H7 (cell line): ENCODE measurements at regions not wholly inside any gene's neighbourhood (a gene's known extent, or its start where the extent isn't known, plus 50 kb on each side); places are given as distances from the start of the nearest gene placed in this dataset.
A peak's percentile ranks its signal among the peaks of the same experiment; 100 is the strongest.

Experiments used
- DNase-seq: peaks from one replicate; pipeline ENCODE4 v3.0.0; 2012
- H3K27me3 ChIP-seq: 2 replicates; pipeline ENCODE4 v1.6.0; 2011; ENCODE audit warnings: mild to moderate bottlenecking, low read length; ENCODE audit not compliant: control insufficient read depth, insufficient read depth
- H3K36me3 ChIP-seq: replicated peaks from 2 replicates; pipeline ENCODE4 v1.5.1; 2011; ENCODE audit warnings: low read length; ENCODE audit not compliant: control insufficient read depth, insufficient read depth
- H3K4me3 ChIP-seq: 2 replicates; pipeline ENCODE4 v1.5.1; 2011; ENCODE audit warnings: low read depth, mild to moderate bottlenecking, control low read depth, low read length, moderate library complexity; ENCODE audit not compliant: insufficient read depth

GRCh38 chr16:61332461-61332860 lies 703.8 kb downstream of the CDH8 start:
- DNase-seq = no peak
- H3K27me3 ChIP-seq = no peaks in the 10 kb centered on the region
- no peak overlapping the region for H3K4me3 ChIP-seq
- H3K36me3 ChIP-seq = no peaks in the 10 kb centered on the region

DNA sequence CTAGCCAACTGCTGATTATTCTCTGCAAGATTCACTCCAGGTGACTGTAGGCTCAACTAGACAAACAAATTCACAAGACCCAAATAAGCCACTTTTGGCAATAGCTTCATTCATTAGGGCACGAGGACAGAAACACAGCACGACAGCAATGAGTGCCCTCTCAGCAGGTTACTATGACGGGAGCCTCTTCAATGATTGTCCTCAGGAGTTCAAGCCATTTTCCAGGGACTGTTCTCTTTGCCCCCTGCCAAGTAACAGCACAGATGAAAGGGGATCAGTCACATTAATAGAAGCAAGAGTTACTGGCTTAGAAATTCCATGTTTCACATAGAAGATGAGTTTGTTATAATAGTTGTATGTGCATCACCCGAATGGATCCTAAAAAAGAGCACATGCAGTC lies 712.2 kb downstream of the CDH8 start:
- DNase-seq = no peak
- Histone ChIP-seq H3K27me3 (no peaks in the 10 kb centered on the region), H3K4me3 (no peak overlapping the region), H3K36me3 (no peaks in the 10 kb centered on the region)

DNA sequence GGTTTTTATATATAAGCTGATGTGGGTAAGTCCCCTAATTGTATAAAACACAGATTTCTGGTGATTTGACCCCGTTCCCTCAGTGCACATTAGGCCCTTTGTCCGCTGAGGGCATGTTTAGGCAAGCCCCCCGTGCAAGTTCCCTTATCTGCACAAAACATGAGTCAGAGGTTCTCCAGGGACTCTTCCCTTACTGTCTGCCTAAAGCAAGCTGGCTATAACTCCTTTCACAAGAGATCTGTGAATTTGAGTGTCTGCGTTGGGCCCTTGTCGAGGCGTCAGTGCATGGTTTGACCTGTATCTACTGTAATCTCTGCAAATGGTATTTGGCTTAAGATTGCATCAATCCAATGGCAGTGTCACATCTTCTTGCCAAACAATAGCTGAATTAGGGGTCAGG lies 712.8 kb downstream of the CDH8 start:
- DNase-seq = no peak
- no peaks in the 10 kb centered on the region for H3K36me3 ChIP-seq

GRCh38 chr16:61320791-61321190 lies 715.4 kb downstream of the CDH8 start:
- DNase-seq = no peak
- Histone ChIP-seq H3K27me3 (no peaks in the 10 kb centered on the region), H3K36me3 (no peaks in the 10 kb centered on the region), H3K4me3 (no peak overlapping the region)

More for the DNA sequence above, 712.8 kb downstream of the CDH8 start:
- Histone ChIP-seq H3K27me3 (no peaks in the 10 kb centered on the region), H3K4me3 (no peak overlapping the region)

GRCh38 chr16:61313931-61314330 lies 722.3 kb downstream of the CDH8 start:
- DNase-seq = no peak

DNA sequence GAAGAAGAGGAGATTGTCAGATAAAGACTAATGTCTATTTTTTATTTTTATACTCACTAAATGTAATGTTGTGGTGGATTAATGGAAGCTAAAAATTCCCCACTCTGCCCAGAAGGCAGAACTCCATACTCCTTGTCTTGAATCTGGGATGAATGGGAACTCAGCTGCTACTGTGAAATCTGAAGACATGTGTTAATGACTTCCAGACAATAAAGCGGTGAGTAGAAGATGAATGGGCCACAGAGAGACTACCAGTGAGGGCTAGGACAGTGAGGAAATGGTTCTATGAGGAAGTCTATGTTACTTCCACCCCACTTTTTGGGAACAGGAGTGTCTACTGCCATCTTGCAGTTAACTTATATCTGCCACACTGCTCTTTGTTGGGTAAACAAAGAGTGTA lies 726.9 kb downstream of the CDH8 start:
- no peak overlapping the region for H3K4me3 ChIP-seq
- DNase-seq = no peak
- no peaks in the 10 kb centered on the region for H3K36me3 ChIP-seq
- H3K27me3 ChIP-seq = no peaks in the 10 kb centered on the region

More at GRCh38 chr16:61313931-61314330, 722.3 kb downstream of the CDH8 start:
- Histone ChIP-seq H3K4me3 (no peak overlapping the region), H3K36me3 (no peaks in the 10 kb centered on the region), H3K27me3 (no peaks in the 10 kb centered on the region)

- Histone ChIP-seq H3K27me3 (no peaks in the 10 kb centered on the region), H3K4me3 (no peak overlapping the region), H3K36me3 (no peaks in the 10 kb centered on the region)
- DNase-seq = no peak
Observed at GRCh38 chr16:61306204-61306603, 730.0 kb downstream of the CDH8 start.

DNA sequence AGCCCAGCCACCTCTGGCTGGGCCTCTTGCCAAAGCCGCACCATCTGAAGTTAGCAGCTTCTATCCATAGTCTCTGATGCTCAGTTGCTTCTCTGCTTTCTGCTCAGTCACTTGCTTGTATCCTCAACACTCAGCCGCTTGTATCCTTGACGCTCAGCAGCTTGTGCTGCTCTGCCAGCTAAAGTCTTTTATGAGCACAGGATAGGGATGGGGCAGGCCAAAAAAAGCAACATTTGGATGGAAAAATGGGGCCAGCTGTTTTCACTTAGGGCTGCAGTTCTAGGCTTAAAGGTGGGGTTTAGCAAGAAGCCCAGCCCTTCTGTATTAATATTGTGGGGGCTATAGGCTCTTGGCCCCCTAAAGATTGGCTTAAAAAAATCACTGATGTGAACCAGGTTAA lies 739.4 kb downstream of the CDH8 start:
- no peaks in the 10 kb centered on the region for H3K36me3 ChIP-seq
- no peak overlapping the region for H3K4me3 ChIP-seq
- no peak for DNase-seq
- H3K27me3 ChIP-seq = no peaks in the 10 kb centered on the region

GRCh38 chr16:61296305-61296704 lies 739.9 kb downstream of the CDH8 start:
- H3K27me3 ChIP-seq = no peaks in the 10 kb centered on the region
- no peak for DNase-seq
- H3K36me3 ChIP-seq = no peaks in the 10 kb centered on the region
- H3K4me3 ChIP-seq = no peak overlapping the region

GRCh38 chr16:61295311-61295710 lies 740.9 kb downstream of the CDH8 start:
- Histone ChIP-seq H3K27me3 (no peaks in the 10 kb centered on the region), H3K4me3 (no peak overlapping the region), H3K36me3 (no peaks in the 10 kb centered on the region)
- DNase-seq = no peak

GRCh38 chr16:61289141-61289540 lies 747.1 kb downstream of the CDH8 start:
- Histone ChIP-seq H3K27me3 (no peaks in the 10 kb centered on the region), H3K36me3 (no peaks in the 10 kb centered on the region), H3K4me3 (no peak overlapping the region)
- DNase-seq = no peak

DNA sequence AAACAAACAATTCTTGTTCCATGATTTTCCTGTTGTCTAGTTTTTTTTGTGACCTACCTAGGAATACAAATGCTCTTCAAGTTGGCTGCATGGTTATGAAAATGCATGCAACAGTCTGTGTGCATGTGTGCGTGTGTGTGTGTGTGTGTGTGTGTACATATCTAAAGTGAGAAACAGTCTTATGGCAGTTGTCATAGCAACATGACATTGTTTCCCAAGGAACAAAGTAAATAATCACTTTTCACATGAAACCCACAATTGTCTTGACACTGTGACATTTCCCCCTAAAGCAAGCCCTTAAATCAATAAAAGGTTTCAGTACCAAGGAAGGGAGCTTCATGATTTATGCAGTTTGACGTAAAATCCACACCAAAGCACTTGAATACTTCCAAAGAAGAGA lies 758.4 kb downstream of the CDH8 start:
- no peaks in the 10 kb centered on the region for H3K36me3 ChIP-seq
- DNase-seq = no peak
- H3K4me3 ChIP-seq = no peak overlapping the region
- no peaks in the 10 kb centered on the region for H3K27me3 ChIP-seq

DNA sequence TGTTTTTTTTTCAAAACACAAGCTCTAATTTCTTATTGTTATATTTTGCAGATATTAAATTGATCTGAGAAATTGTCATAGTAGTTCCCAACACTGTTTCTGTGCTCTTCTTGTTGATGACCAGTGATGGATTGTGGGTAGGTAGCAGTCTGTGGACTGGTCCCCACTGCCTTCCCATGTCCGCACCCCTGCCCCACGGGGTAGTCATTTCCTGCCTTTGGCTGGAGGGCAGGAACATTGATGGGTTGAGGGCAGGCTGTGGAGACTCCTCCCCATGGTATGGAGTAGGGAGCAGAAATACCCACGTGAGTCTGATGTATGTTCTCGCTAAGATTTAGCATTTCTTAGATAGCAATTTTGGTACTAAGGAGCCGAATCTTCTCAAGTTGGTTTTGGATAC lies 762.0 kb downstream of the CDH8 start:
- Histone ChIP-seq H3K36me3 (no peaks in the 10 kb centered on the region), H3K4me3 (no peak overlapping the region), H3K27me3 (no peaks in the 10 kb centered on the region)
- no peak for DNase-seq

DNA sequence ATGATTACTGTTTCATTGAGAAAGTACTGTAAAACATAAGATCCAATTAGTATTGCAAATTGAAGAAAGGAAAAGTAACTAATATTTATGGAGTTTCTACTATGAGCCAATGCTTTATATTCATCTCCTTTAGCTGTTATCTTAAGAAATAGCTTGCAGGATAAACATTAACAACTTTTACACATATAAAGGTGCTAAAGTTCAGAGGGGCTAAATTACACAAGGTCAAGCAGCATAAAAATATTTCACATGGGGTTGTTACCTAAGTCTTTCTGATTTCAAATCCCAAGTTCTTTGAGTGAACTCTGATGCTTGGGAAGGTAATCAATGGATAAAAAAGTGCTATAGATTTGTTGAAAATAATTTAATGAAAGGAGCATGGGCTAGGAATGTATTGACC lies 765.5 kb downstream of the CDH8 start:
- no peak for DNase-seq
- Histone ChIP-seq H3K27me3 (no peaks in the 10 kb centered on the region), H3K36me3 (no peaks in the 10 kb centered on the region), H3K4me3 (no peak overlapping the region)

- Histone ChIP-seq H3K36me3 (no peaks in the 10 kb centered on the region), H3K4me3 (no peak overlapping the region), H3K27me3 (no peaks in the 10 kb centered on the region)
- peak; percentile 9 for DNase-seq
Observed at GRCh38 chr16:61263400-61263799, 772.8 kb downstream of the CDH8 start.

- no peak overlapping the region for H3K4me3 ChIP-seq
- DNase-seq = no peak
- no peaks in the 10 kb centered on the region for H3K36me3 ChIP-seq
- H3K27me3 ChIP-seq = no peaks in the 10 kb centered on the region
Observed at GRCh38 chr16:61261315-61261714, 774.9 kb downstream of the CDH8 start.
